GM18951 (cell line): ENCODE measurements at regions not wholly inside any gene's neighbourhood (a gene's known extent, or its start where the extent isn't known, plus 50 kb on each side); places are given as distances from the start of the nearest gene placed in this dataset.
"Not testable (repeated sequence)": the region's sequence is repeated elsewhere in the genome, so short reads cannot be mapped to it uniquely, and the experiment has no call there.

ENCODE experiments used
- POLR2A ChIP-seq: IDR thresholded peaks from 4 replicates; pipeline ENCODE4 v1.6.1; 2011; ENCODE audit warnings: mild to moderate bottlenecking; ENCODE audit not compliant: insufficient read length, insufficient read depth; ENCODE audit errors: extremely low read depth
- in situ Hi-C: fragments of 300-500 bp; cut with MboI; formaldehyde crosslinking; loops from one replicate; pipeline ENCODE4 v1.12.0; 2022; ENCODE audit warnings: low sequenced_read_pairs, mixed read lengths, inconsistent platforms; ENCODE audit not compliant: unreplicated experiment

- no peak for TF ChIP-seq POLR2A
These were observed 844.9 kb upstream of the CRIM1 start for GRCh38 chr2:35510636-35511035.

GRCh38 chr2:35508601-35509000 is 847.0 kb upstream of the CRIM1 start:
- in situ Hi-C loops, result no loop called here
- TF ChIP-seq POLR2A, result no peak

More at GRCh38 chr2:35510636-35511035, 844.9 kb upstream of the CRIM1 start:
- in situ Hi-C loops, result no loop called here

GRCh38 chr2:35504419-35504818 is 851.2 kb upstream of the CRIM1 start:
- in situ Hi-C loops, result no loop called here
- no peak for TF ChIP-seq POLR2A

GRCh38 chr2:35503738-35504199 is 851.8 kb upstream of the CRIM1 start:
- in situ Hi-C loops, result no loop called here
- no peak for TF ChIP-seq POLR2A

GRCh38 chr2:35503311-35503710 is 852.3 kb upstream of the CRIM1 start:
- in situ Hi-C loops, result no loop called here

GRCh38 chr2:35501076-35501475 is 854.5 kb upstream of the CRIM1 start:
- in situ Hi-C loops, result no loop called here
- TF ChIP-seq POLR2A, result no peak

More at GRCh38 chr2:35503311-35503710, 852.3 kb upstream of the CRIM1 start:
- TF ChIP-seq POLR2A, result no peak

GRCh38 chr2:35496022-35496421 is 859.6 kb upstream of the CRIM1 start:
- in situ Hi-C loops, result no loop called here
- no peak for TF ChIP-seq POLR2A

- in situ Hi-C loops, result no loop called here
- TF ChIP-seq POLR2A, result no peak
These were observed 860.4 kb upstream of the CRIM1 start for GRCh38 chr2:35495182-35495581.

GRCh38 chr2:35478121-35478520 is 877.5 kb upstream of the CRIM1 start:
- in situ Hi-C loops, result not testable (repeated sequence)

GRCh38 chr2:35468245-35468644 is 887.3 kb upstream of the CRIM1 start:
- no peak for TF ChIP-seq POLR2A
- in situ Hi-C loops, result no loop called here

GRCh38 chr2:35463805-35464596 is 891.6 kb upstream of the CRIM1 start:
- no peak for TF ChIP-seq POLR2A
- in situ Hi-C loops, result no loop called here

GRCh38 chr2:35462226-35462998 is 893.2 kb upstream of the CRIM1 start:
- no peak for TF ChIP-seq POLR2A
- in situ Hi-C loops, result no loop called here

GRCh38 chr2:35461406-35461805 is 894.2 kb upstream of the CRIM1 start:
- in situ Hi-C loops, result no loop called here
- no peak for TF ChIP-seq POLR2A
